GM23338 (cell line): ENCODE measurements at regions not wholly inside any gene's neighbourhood (a gene's known extent, or its start where the extent isn't known, plus 50 kb on each side); places are given as distances from the start of the nearest gene placed in this dataset.

Source experiments
- ATAC-seq: fragments of 200-7000 bp; cut with Tn5 transposase; 3 replicates; pipeline ENCODE4 v1.9.1; 2020
- DNase-seq: peaks from one replicate; pipeline ENCODE4 v3.0.0-alpha.2; 2015; ENCODE audit warnings: low spot score
- H2AFZ ChIP-seq: fragments of 200-600 bp; sonication (generic); 2 replicates; pipeline ENCODE4 v1.8.0; 2016; ENCODE audit warnings: antibody characterized with exemption, mild to moderate bottlenecking, moderate library complexity
- H3F3A ChIP-seq: fragments of 200-600 bp; sonication (generic); replicated peaks from 2 replicates; pipeline ENCODE4 v1.8.0; 2017; ENCODE audit warnings: antibody characterized with exemption, mixed run types, low read depth
- H3K27ac ChIP-seq: fragments of 200-600 bp; sonication (generic); 2 replicates; pipeline ENCODE4 v1.6.1; 2016; ENCODE audit warnings: low read depth
- H3K27me3 ChIP-seq: fragments of 200-600 bp; sonication (generic); 2 replicates; pipeline ENCODE4 v1.8.0; 2016; ENCODE audit warnings: mild to moderate bottlenecking, mixed run types, moderate library complexity; ENCODE audit not compliant: insufficient read depth
- H3K36me3 ChIP-seq: fragments of 200-600 bp; sonication (generic); 2 replicates; pipeline ENCODE4 v1.8.0; 2016; ENCODE audit warnings: mild to moderate bottlenecking; ENCODE audit not compliant: insufficient read depth
- H3K4me1 ChIP-seq: fragments of 200-600 bp; sonication (generic); 2 replicates; pipeline ENCODE4 v1.8.0; 2016; ENCODE audit warnings: mild to moderate bottlenecking, moderate library complexity; ENCODE audit not compliant: insufficient read depth
- H3K4me2 ChIP-seq: fragments of 200-600 bp; sonication (generic); 2 replicates; pipeline ENCODE4 v1.7.1; 2017; ENCODE audit warnings: mixed run types
- H3K4me3 ChIP-seq: fragments of 200-600 bp; sonication (generic); 2 replicates; pipeline ENCODE4 v1.6.1; 2016; ENCODE audit warnings: mixed run types
- H3K79me2 ChIP-seq: fragments of 200-600 bp; sonication (generic); replicated peaks from 2 replicates; pipeline ENCODE4 v1.8.0; 2017; ENCODE audit warnings: mild to moderate bottlenecking; ENCODE audit not compliant: insufficient read depth
- H3K9me2 ChIP-seq: fragments of 200-600 bp; sonication (generic); 2 replicates; pipeline ENCODE4 v1.8.0; 2017; ENCODE audit not compliant: insufficient read depth
- H4K20me1 ChIP-seq: fragments of 200-600 bp; sonication (generic); replicated peaks from 2 replicates; pipeline ENCODE4 v1.8.0; 2017; ENCODE audit warnings: mild to moderate bottlenecking; ENCODE audit not compliant: insufficient read depth
- H3K27ac Mint-ChIP-seq: 2 replicates; pipeline ENCODE4 v1.8.0; 2020; ENCODE audit warnings: inconsistent platforms, mild to moderate bottlenecking, moderate library complexity, mixed read lengths
- H3K27me3 Mint-ChIP-seq: 3 replicates; pipeline ENCODE4 v1.8.0; 2022; ENCODE audit warnings: low read depth, mild to moderate bottlenecking, moderate library complexity, mixed read lengths, inconsistent platforms; ENCODE audit not compliant: insufficient read depth, poor library complexity
- H3K36me3 Mint-ChIP-seq: 3 replicates; pipeline ENCODE4 v1.8.0; 2021; ENCODE audit warnings: low read depth, mild to moderate bottlenecking, inconsistent platforms, moderate library complexity, mixed read lengths
- H3K4me1 Mint-ChIP-seq: 3 replicates; pipeline ENCODE4 v1.8.0; 2020; ENCODE audit warnings: mild to moderate bottlenecking, inconsistent platforms, mixed read lengths
- H3K4me3 Mint-ChIP-seq: 3 replicates; pipeline ENCODE4 v1.8.0; 2021; ENCODE audit warnings: moderate library complexity, mild to moderate bottlenecking, inconsistent platforms, mixed read lengths
- H3K9me3 Mint-ChIP-seq: 3 replicates; pipeline ENCODE4 v1.8.0; 2020; ENCODE audit warnings: moderate library complexity, mild to moderate bottlenecking, inconsistent platforms, mixed read lengths
- EZH2phosphoT487 ChIP-seq: fragments of 200-600 bp; sonication (generic); IDR thresholded peaks from one replicate; pipeline ENCODE4 v1.8.1; 2018; ENCODE audit warnings: antibody characterized with exemption; ENCODE audit not compliant: unreplicated experiment
- JUNB ChIP-seq: IDR thresholded peaks from one replicate; pipeline ENCODE4 v1.6.1; 2016; ENCODE audit warnings: antibody characterized with exemption; ENCODE audit not compliant: unreplicated experiment
- NANOG ChIP-seq: IDR thresholded peaks from 2 replicates; pipeline ENCODE4 v1.6.1; 2016; ENCODE audit warnings: antibody characterized with exemption, borderline replicate concordance
- STAT1 ChIP-seq: IDR thresholded peaks from one replicate; pipeline ENCODE4 v1.6.1; 2016; ENCODE audit warnings: antibody characterized with exemption; ENCODE audit not compliant: unreplicated experiment
- ZNF114 ChIP-seq: fragments of 250-450 bp; sonication (Bioruptor Pico); IDR thresholded peaks from 2 replicates; pipeline ENCODE4 v1.5.0; 2020; ENCODE audit warnings: mild to moderate bottlenecking, moderate library complexity
- TF ChIP-seq, protein P1 (sequence below), 2 experiments: fragments of 200-600 bp in 1 of 2; sonication (generic) in 1 of 2; conservative IDR thresholded peaks; 2 replicates each; pipeline versions ENCODE4 v1.5.1 to v1.6.1; 2016 to 2017; ENCODE audit warnings: antibody characterized with exemption in 2 of 2, low read depth in 2 of 2, mild to moderate bottlenecking in 2 of 2, moderate library complexity in 1 of 2
- TF ChIP-seq, protein P2 (sequence below): IDR thresholded peaks from one replicate; pipeline ENCODE4 v1.6.1; 2018; ENCODE audit warnings: antibody characterized with exemption; ENCODE audit not compliant: unreplicated experiment
- TF ChIP-seq, protein P3 (sequence below): IDR thresholded peaks from 2 replicates; pipeline ENCODE4 v1.6.1; 2016; ENCODE audit warnings: antibody characterized with exemption

DNA sequence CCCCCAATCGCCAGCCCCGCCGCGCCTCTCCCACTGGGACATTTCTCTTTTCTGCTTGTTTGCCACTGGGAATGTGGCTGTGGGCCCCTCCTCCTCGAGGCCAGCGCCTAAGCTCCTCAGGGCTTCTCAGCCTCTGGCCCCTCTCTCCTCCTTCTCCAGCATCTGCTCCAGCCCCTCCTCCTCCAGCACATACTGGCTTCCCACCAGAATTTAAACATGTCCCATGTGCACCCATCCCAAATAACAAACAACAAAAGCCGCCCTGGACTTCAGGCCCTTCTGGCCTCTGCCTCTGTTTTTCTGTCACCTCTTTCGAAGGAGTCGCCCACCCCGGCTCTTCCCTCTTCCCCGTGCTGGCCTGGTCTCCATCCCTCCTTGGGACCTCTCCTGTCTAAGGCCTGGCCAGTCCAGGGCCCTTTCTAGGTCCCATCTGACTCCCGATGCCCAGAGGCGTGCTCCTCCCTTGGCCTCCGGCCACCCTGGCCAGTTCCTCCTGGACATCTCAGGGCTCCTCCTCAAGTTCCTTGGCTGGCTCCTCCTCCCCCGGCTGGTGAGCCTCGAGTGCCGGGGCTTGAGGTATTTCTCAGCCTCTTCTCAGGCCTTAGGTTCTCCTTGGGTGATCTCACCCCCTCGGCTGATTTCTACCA, 94.6 kb upstream of the SLC6A6 start (continued):
- TF ChIP-seq, protein P1, sequence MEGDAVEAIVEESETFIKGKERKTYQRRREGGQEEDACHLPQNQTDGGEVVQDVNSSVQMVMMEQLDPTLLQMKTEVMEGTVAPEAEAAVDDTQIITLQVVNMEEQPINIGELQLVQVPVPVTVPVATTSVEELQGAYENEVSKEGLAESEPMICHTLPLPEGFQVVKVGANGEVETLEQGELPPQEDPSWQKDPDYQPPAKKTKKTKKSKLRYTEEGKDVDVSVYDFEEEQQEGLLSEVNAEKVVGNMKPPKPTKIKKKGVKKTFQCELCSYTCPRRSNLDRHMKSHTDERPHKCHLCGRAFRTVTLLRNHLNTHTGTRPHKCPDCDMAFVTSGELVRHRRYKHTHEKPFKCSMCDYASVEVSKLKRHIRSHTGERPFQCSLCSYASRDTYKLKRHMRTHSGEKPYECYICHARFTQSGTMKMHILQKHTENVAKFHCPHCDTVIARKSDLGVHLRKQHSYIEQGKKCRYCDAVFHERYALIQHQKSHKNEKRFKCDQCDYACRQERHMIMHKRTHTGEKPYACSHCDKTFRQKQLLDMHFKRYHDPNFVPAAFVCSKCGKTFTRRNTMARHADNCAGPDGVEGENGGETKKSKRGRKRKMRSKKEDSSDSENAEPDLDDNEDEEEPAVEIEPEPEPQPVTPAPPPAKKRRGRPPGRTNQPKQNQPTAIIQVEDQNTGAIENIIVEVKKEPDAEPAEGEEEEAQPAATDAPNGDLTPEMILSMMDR (conservative IDR thresholded peaks at IDR 0.05; ENCODE audit: low read depth in 2 of 2): no peak
- TF ChIP-seq NANOG: no peak
- TF ChIP-seq, protein P2, sequence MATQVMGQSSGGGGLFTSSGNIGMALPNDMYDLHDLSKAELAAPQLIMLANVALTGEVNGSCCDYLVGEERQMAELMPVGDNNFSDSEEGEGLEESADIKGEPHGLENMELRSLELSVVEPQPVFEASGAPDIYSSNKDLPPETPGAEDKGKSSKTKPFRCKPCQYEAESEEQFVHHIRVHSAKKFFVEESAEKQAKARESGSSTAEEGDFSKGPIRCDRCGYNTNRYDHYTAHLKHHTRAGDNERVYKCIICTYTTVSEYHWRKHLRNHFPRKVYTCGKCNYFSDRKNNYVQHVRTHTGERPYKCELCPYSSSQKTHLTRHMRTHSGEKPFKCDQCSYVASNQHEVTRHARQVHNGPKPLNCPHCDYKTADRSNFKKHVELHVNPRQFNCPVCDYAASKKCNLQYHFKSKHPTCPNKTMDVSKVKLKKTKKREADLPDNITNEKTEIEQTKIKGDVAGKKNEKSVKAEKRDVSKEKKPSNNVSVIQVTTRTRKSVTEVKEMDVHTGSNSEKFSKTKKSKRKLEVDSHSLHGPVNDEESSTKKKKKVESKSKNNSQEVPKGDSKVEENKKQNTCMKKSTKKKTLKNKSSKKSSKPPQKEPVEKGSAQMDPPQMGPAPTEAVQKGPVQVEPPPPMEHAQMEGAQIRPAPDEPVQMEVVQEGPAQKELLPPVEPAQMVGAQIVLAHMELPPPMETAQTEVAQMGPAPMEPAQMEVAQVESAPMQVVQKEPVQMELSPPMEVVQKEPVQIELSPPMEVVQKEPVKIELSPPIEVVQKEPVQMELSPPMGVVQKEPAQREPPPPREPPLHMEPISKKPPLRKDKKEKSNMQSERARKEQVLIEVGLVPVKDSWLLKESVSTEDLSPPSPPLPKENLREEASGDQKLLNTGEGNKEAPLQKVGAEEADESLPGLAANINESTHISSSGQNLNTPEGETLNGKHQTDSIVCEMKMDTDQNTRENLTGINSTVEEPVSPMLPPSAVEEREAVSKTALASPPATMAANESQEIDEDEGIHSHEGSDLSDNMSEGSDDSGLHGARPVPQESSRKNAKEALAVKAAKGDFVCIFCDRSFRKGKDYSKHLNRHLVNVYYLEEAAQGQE: no peak
- TF ChIP-seq EZH2phosphoT487: no peak
- no peak for TF ChIP-seq STAT1
- no peak for TF ChIP-seq ZNF114

DNA sequence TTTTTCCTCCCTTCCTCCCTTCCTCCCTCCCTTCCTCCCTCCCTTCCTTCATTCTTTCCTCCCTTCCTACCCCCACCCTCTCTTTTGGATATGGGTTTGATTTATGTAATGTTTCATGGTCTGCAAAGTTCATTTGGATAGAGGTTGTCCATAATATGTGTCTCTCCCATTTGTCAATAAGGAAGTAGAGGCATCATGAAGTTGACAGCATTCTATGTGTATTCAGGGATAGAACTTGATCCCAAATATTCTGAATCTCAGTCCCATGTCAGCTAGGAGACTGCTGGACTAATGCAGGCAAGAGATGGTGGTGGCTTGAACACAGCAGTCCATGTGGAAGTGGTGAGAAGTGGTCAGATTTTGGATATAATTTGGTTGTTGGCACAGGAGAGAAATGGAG, 90.7 kb upstream of the SLC6A6 start:
- Mint-ChIP-seq H3K27me3 (peaks cover 8% of the 10 kb centered on the region), H3K4me3 (no peak overlapping the region)

DNA sequence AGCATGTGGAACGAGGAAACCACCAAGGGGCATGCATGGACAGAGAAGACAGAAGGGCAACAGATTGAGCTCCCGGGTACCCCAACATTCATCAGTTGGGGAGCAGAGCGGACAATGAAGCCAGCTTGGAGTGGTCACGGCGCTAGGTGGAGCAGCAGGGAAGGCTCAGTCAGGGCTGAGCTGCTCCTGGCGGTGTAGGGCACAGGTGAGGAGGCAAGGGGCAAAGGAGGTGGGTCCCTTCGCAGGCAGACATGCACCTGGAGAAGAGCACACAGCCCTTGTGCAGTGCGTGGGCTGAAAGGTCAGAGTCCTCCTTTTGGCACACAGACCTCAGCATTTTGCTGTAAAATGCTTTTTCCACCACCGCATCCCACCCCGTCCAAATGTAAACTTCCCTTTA, 90.0 kb upstream of the SLC6A6 start:
- H3K9me3 Mint-ChIP-seq: peaks cover 3% of the 10 kb centered on the region; the same call in 1 of the 3 replicates
- TF ChIP-seq, protein P1 (conservative IDR thresholded peaks at IDR 0.05; ENCODE audit: low read depth in 2 of 2): peak in 1 of 2 experiments; percentile 23; a peak in 1 of 4 replicates
- TF ChIP-seq, protein P2: no peak
- TF ChIP-seq STAT1: no peak
- TF ChIP-seq, protein P3, sequence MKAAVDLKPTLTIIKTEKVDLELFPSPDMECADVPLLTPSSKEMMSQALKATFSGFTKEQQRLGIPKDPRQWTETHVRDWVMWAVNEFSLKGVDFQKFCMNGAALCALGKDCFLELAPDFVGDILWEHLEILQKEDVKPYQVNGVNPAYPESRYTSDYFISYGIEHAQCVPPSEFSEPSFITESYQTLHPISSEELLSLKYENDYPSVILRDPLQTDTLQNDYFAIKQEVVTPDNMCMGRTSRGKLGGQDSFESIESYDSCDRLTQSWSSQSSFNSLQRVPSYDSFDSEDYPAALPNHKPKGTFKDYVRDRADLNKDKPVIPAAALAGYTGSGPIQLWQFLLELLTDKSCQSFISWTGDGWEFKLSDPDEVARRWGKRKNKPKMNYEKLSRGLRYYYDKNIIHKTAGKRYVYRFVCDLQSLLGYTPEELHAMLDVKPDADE: no peak

More for the DNA sequence above, 90.7 kb upstream of the SLC6A6 start:
- Histone ChIP-seq H3K36me3 (no peaks in the 10 kb centered on the region), H3K4me2 (no peak overlapping the region), H3F3A (no peaks in the 10 kb centered on the region), H2AFZ (no peak overlapping the region), H3K9me2 (peaks cover 14% of the 10 kb centered on the region; the same call in 1 of the 2 replicates), H3K27me3 (no peaks in the 10 kb centered on the region), H3K79me2 (no peaks in the 10 kb centered on the region), H4K20me1 (no peaks in the 10 kb centered on the region), H3K4me3 (no peak overlapping the region), H3K27ac (no peak overlapping the region), H3K4me1 (no peaks in the 10 kb centered on the region)
- TF ChIP-seq STAT1: no peak
- TF ChIP-seq ZNF114: no peak
- no peak for TF ChIP-seq JUNB
- ATAC-seq: no peak
- Mint-ChIP-seq H3K36me3 (peaks cover 3% of the 10 kb centered on the region; the same call in 1 of the 3 replicates), H3K4me1 (no peaks in the 10 kb centered on the region; the same call in 2 of the 3 replicates), H3K27ac (no peak overlapping the region), H3K9me3 (peaks cover 3% of the 10 kb centered on the region; the same call in 1 of the 3 replicates)
- no peak for DNase-seq

More for the DNA sequence above, 90.0 kb upstream of the SLC6A6 start:
- no peak overlapping the region for H3K27ac ChIP-seq
- H3K4me1 ChIP-seq: no peaks in the 10 kb centered on the region
- Mint-ChIP-seq H3K4me1 (no peaks in the 10 kb centered on the region; the same call in 2 of the 3 replicates), H3K36me3 (peaks cover 3% of the 10 kb centered on the region; the same call in 1 of the 3 replicates), H3K4me3 (no peak overlapping the region), H3K27ac (no peak overlapping the region), H3K27me3 (peaks cover 8% of the 10 kb centered on the region)
- peak; percentile 32; the same call in 2 of the 3 replicates for ATAC-seq
- H2AFZ ChIP-seq: no peak overlapping the region
- H3K27me3 ChIP-seq: no peaks in the 10 kb centered on the region
- H3K36me3 ChIP-seq: no peaks in the 10 kb centered on the region
- H3K4me3 ChIP-seq: no peak overlapping the region
- no peaks in the 10 kb centered on the region for H4K20me1 ChIP-seq
- H3F3A ChIP-seq: 0 out of 2 replicates have a peak, but pooled peaks cover 1% of the 10 kb centered on the region
- H3K79me2 ChIP-seq: no peaks in the 10 kb centered on the region
- DNase-seq: no peak
- no peak overlapping the region for H3K4me2 ChIP-seq
- peaks cover 14% of the 10 kb centered on the region; the same call in 1 of the 2 replicates for H3K9me2 ChIP-seq
